Gastroesophageal sphincter (tissue), 4 donors: ENCODE measurements at regions not wholly inside any gene's neighbourhood (a gene's known extent, or its start where the extent isn't known, plus 50 kb on each side); places are given as distances from the start of the nearest gene placed in this dataset.

Experiments
- ATAC-seq: fragments of 150-250 bp; one replicate; pipeline ENCODE4 v1.9.1; 2016; ENCODE audit warnings: mild to moderate bottlenecking, moderate library complexity
- H3K27ac ChIP-seq, 4 donors: fragments of 200-600 bp; sonication (generic) in 3 of 4; 1 replicate in 3 of 4; 2 replicates in 1 of 4; pipeline ENCODE4 v1.5.1; 2016 to 2019
- H3K27me3 ChIP-seq: fragments of 200-600 bp; sonication (generic); one replicate; pipeline ENCODE4 v1.5.1; 2019
- H3K36me3 ChIP-seq, 2 donors: fragments of 200-600 bp; sonication (generic); one replicate each; pipeline ENCODE4 v1.5.1; 2019; ENCODE audit warnings: control low read depth in 1 of 2
- H3K4me1 ChIP-seq, 3 donors: fragments of 200-600 bp; sonication (generic); 1 replicate in 2 of 3; 2 replicates in 1 of 3; pipeline ENCODE4 v1.5.1; 2016 to 2019; ENCODE audit warnings: control low read depth in 2 of 3
- H3K4me3 ChIP-seq, 2 donors: fragments of 200-600 bp; sonication (generic); one replicate each; pipeline ENCODE4 v1.5.1; 2019; ENCODE audit warnings: mild to moderate bottlenecking in 1 of 2, moderate library complexity in 1 of 2
- H3K9me3 ChIP-seq, 3 donors: fragments of 200-600 bp; sonication (generic); one replicate each; pipeline ENCODE4 v1.5.1; 2017 to 2019; ENCODE audit warnings: control low read depth in 2 of 3
- EP300 ChIP-seq: sonication (generic); formaldehyde crosslinking; IDR thresholded peaks from one replicate; pipeline ENCODE4 v1.6.1; 2017; ENCODE audit warnings: antibody characterized with exemption, mild to moderate bottlenecking
- POLR2A ChIP-seq, 2 donors: fragments of 450-650 bp; IDR thresholded peaks; one replicate each; pipeline ENCODE4 v1.6.1; 2017; ENCODE audit warnings: antibody characterized with exemption in 2 of 2, mild to moderate bottlenecking in 2 of 2, moderate library complexity in 1 of 2
- POLR2AphosphoS5 ChIP-seq: sonication (generic); formaldehyde crosslinking; IDR thresholded peaks from one replicate; pipeline ENCODE4 v1.6.1; 2017; ENCODE audit warnings: antibody characterized with exemption
- WGBS, 2 donors: methylation state at CpG; one replicate each; pipeline ENCODE4 v1.1.5; 2018; ENCODE audit warnings: low coverage in 1 of 2; 5-methylcytosine and 5-hydroxymethylcytosine counted together
- TF ChIP-seq, protein P1 (sequence below), 4 experiments: fragments of 200-600 bp in 2 of 4; fragments of 450-650 bp in 2 of 4; sonication (generic) in 1 of 4; IDR thresholded peaks; one replicate each; pipeline ENCODE4 v1.5.1; 2017 to 2019; ENCODE audit warnings: antibody characterized with exemption in 4 of 4, mild to moderate bottlenecking in 2 of 4, moderate library complexity in 2 of 4

GRCh38 chr10:61250131-61250530 is 203.1 kb downstream of the TMEM26 start:
- Histone ChIP-seq H3K9me3 (peaks cover 0 to 25% (median 0%) of the 10 kb centered on the region in 3 donors), H3K27me3 (no peaks in the 10 kb centered on the region), H3K36me3 (no peaks in the 10 kb centered on the region), H3K4me3 (no peak overlapping the region), H3K27ac (no peak overlapping the region), H3K4me1 (peaks cover 0 to 4% (median 0%) of the 10 kb centered on the region in 3 donors)
- no peak for TF ChIP-seq POLR2AphosphoS5
- no peak for TF ChIP-seq EP300
- TF ChIP-seq, protein P1, sequence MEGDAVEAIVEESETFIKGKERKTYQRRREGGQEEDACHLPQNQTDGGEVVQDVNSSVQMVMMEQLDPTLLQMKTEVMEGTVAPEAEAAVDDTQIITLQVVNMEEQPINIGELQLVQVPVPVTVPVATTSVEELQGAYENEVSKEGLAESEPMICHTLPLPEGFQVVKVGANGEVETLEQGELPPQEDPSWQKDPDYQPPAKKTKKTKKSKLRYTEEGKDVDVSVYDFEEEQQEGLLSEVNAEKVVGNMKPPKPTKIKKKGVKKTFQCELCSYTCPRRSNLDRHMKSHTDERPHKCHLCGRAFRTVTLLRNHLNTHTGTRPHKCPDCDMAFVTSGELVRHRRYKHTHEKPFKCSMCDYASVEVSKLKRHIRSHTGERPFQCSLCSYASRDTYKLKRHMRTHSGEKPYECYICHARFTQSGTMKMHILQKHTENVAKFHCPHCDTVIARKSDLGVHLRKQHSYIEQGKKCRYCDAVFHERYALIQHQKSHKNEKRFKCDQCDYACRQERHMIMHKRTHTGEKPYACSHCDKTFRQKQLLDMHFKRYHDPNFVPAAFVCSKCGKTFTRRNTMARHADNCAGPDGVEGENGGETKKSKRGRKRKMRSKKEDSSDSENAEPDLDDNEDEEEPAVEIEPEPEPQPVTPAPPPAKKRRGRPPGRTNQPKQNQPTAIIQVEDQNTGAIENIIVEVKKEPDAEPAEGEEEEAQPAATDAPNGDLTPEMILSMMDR (IDR thresholded peaks at IDR 0.05), result no peak
- TF ChIP-seq POLR2A (IDR thresholded peaks at IDR 0.05), result no peak
- WGBS, 2 donors, result 57 to 71% methylated on average over 1 to 2 of the region's 2 CpGs
- no peak for ATAC-seq

DNA sequence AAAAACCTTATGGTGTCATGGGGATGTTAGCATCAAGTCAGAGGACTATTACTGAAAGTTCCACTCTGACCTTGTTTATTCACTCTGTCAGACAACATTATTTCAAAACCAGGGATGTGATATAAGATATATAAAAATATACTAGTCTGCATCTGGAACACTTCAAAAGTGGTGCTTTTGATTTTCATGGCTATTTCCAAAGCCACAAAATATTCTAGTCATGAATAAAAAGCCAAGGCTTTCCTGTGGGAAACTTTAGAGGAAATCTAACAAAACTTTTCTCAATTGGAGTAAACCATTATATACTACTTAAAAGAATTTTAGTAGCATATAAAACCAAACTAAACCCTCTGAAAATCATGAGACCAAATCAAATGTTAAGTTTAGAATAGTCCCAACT is 205.2 kb downstream of the TMEM26 start:
- no peak overlapping the region for H3K27ac ChIP-seq
- no peaks in the 10 kb centered on the region for H3K36me3 ChIP-seq
- H3K27me3 ChIP-seq, result no peaks in the 10 kb centered on the region
- peaks cover 0 to 4% (median 0%) of the 10 kb centered on the region in 3 donors for H3K9me3 ChIP-seq
- H3K4me3 ChIP-seq, result no peak overlapping the region
- no peak for ATAC-seq
- peaks cover 0 to 4% (median 0%) of the 10 kb centered on the region in 3 donors for H3K4me1 ChIP-seq
- TF ChIP-seq, protein P1 (IDR thresholded peaks at IDR 0.05), result no peak
- TF ChIP-seq POLR2A (IDR thresholded peaks at IDR 0.05) (no peak), EP300 (no peak), POLR2AphosphoS5 (no peak)

- H3K27ac ChIP-seq, result no peak overlapping the region
- no peaks in the 10 kb centered on the region for H3K4me1 ChIP-seq
- no peak overlapping the region for H3K4me3 ChIP-seq
- no peaks in the 10 kb centered on the region for H3K27me3 ChIP-seq
- no peaks in the 10 kb centered on the region for H3K9me3 ChIP-seq
- TF ChIP-seq EP300 (no peak), POLR2A (IDR thresholded peaks at IDR 0.05) (no peak), POLR2AphosphoS5 (no peak)
- TF ChIP-seq, protein P1 (IDR thresholded peaks at IDR 0.05), result no peak
- H3K36me3 ChIP-seq, result no peaks in the 10 kb centered on the region
- ATAC-seq, result no peak
These were observed 208.9 kb downstream of the TMEM26 start for GRCh38 chr10:61244261-61244775.

DNA sequence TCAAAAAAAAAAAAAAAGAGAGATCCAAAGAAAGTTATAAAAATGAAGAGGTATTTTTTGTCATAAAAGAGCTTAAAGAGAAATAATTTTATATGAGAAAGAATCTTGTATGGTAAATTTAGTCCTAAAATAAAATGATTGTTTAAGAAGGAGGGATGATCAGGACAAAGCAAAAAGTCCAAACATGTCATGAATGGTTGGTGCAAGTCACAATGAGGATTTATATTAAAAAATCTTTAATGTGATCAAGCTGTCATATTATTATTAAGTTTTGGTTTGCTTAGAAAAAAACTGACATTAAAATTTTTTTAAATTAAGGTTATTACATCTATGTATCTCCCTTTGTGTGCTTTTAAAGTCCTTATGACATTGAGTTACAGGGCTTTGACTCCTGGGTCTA is 220.4 kb downstream of the TMEM26 start:
- H3K27ac ChIP-seq, result no peak overlapping the region
- no peaks in the 10 kb centered on the region for H3K4me1 ChIP-seq
- TF ChIP-seq EP300, result no peak
- TF ChIP-seq, protein P1 (IDR thresholded peaks at IDR 0.05), result no peak
- no peak for TF ChIP-seq POLR2AphosphoS5
- TF ChIP-seq POLR2A (IDR thresholded peaks at IDR 0.05), result no peak
- no peaks in the 10 kb centered on the region for H3K9me3 ChIP-seq
- no peaks in the 10 kb centered on the region for H3K36me3 ChIP-seq
- H3K4me3 ChIP-seq, result no peak overlapping the region
- no peaks in the 10 kb centered on the region for H3K27me3 ChIP-seq
- no peak for ATAC-seq

GRCh38 chr10:61225939-61226338 is 227.2 kb downstream of the TMEM26 start:
- no peak overlapping the region for H3K27ac ChIP-seq
- H3K27me3 ChIP-seq, result no peaks in the 10 kb centered on the region
- H3K4me3 ChIP-seq, result no peak overlapping the region
- TF ChIP-seq POLR2A (IDR thresholded peaks at IDR 0.05), result no peak
- TF ChIP-seq POLR2AphosphoS5, result no peak
- TF ChIP-seq EP300, result no peak
- TF ChIP-seq, protein P1 (IDR thresholded peaks at IDR 0.05), result no peak
- no peaks in the 10 kb centered on the region for H3K36me3 ChIP-seq
- H3K4me1 ChIP-seq, result no peaks in the 10 kb centered on the region
- no peak for ATAC-seq
- H3K9me3 ChIP-seq, result peaks cover 0 to 16% (median 0%) of the 10 kb centered on the region in 3 donors
